Esophagus muscularis mucosa (tissue), 4 donors: ENCODE measurements at regions not wholly inside any gene's neighbourhood (a gene's known extent, or its start where the extent isn't known, plus 50 kb on each side); places are given as distances from the start of the nearest gene placed in this dataset.

Source experiments
- DNase-seq: peaks from one replicate; pipeline ENCODE4 v3.0.0-alpha.2; 2017; ENCODE audit errors: extremely low spot score
- H3K27ac ChIP-seq, 4 donors: fragments of 200-600 bp; sonication (generic); replicated peaks in 1 of 4; 1 replicate in 3 of 4; 2 replicates in 1 of 4; pipeline ENCODE4 v1.5.1; 2016 to 2019; ENCODE audit warnings: mild to moderate bottlenecking in 1 of 4
- H3K27me3 ChIP-seq, 4 donors: fragments of 200-600 bp; sonication (generic); one replicate each; pipeline versions ENCODE4 v1.5.1 to v1.6.0; 2016 to 2019
- H3K36me3 ChIP-seq, 4 donors: fragments of 200-600 bp; sonication (generic); one replicate each; pipeline ENCODE4 v1.5.1; 2016 to 2019
- H3K4me1 ChIP-seq, 4 donors: fragments of 200-600 bp; sonication (generic); one replicate each; pipeline ENCODE4 v1.5.1; 2016 to 2019
- H3K4me3 ChIP-seq, 4 donors: fragments of 200-600 bp; sonication (generic); 1 replicate in 2 of 4; 2 replicates in 2 of 4; pipeline ENCODE4 v1.5.1; 2016 to 2019; ENCODE audit warnings: mild to moderate bottlenecking in 4 of 4, moderate library complexity in 1 of 4
- H3K9me3 ChIP-seq, 4 donors: fragments of 200-600 bp; sonication (generic); 1 replicate in 3 of 4; 2 replicates in 1 of 4; pipeline ENCODE4 v1.5.1; 2016 to 2019
- EP300 ChIP-seq: sonication (generic); formaldehyde crosslinking; IDR thresholded peaks from one replicate; pipeline ENCODE4 v1.6.1; 2017; ENCODE audit warnings: antibody characterized with exemption
- POLR2A ChIP-seq: fragments of 450-650 bp; IDR thresholded peaks from one replicate; pipeline ENCODE4 v1.6.1; 2017; ENCODE audit warnings: antibody characterized with exemption, moderate library complexity, mild to moderate bottlenecking, low read depth
- POLR2AphosphoS5 ChIP-seq, 2 donors: sonication (generic); formaldehyde crosslinking; IDR thresholded peaks; one replicate each; pipeline ENCODE4 v1.6.1; 2017; ENCODE audit warnings: antibody characterized with exemption in 2 of 2
- WGBS: methylation state at CpG from one replicate; pipeline ENCODE4 v1.1.5; 2018; 5-methylcytosine and 5-hydroxymethylcytosine counted together
- intact Hi-C: fragments of 100-400 bp; cut with DNase I; formaldehyde crosslinking; loops from one replicate; pipeline ENCODE4 v1.15.1; 2023
- TF ChIP-seq, protein P1 (sequence below), 3 experiments: fragments of 200-600 bp in 2 of 3; fragments of 450-650 bp in 1 of 3; sonication (generic) in 2 of 3; IDR thresholded peaks; one replicate each; pipeline ENCODE4 v1.5.1; 2017 to 2019; ENCODE audit warnings: antibody characterized with exemption in 3 of 3, mild to moderate bottlenecking in 2 of 3, moderate library complexity in 1 of 3

DNA sequence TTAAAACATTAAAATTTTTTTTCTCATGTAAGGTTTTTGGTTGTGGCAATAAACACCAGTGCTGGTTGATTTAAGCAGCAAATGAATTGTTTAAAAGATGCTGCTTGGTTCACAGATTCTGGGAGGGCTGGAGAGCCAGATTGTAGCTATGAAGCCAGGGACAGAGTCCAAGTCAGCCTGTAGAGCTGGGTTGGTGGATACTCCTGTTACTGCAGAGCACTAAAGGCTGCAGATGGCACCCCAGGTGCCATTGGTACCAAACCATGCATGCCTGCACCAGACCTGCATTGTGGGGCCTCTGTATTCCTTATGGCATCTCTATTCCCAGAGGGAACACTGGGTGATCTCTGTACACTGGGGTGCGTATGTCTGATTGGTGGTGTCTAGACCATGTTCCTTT, 113.3 kb downstream of the SNAPC1 start:
- H3K9me3 ChIP-seq: peaks cover 0 to 3% (median 1%) of the 10 kb centered on the region in 4 donors
- no peak overlapping the region for H3K27ac ChIP-seq
- TF ChIP-seq, protein P1, sequence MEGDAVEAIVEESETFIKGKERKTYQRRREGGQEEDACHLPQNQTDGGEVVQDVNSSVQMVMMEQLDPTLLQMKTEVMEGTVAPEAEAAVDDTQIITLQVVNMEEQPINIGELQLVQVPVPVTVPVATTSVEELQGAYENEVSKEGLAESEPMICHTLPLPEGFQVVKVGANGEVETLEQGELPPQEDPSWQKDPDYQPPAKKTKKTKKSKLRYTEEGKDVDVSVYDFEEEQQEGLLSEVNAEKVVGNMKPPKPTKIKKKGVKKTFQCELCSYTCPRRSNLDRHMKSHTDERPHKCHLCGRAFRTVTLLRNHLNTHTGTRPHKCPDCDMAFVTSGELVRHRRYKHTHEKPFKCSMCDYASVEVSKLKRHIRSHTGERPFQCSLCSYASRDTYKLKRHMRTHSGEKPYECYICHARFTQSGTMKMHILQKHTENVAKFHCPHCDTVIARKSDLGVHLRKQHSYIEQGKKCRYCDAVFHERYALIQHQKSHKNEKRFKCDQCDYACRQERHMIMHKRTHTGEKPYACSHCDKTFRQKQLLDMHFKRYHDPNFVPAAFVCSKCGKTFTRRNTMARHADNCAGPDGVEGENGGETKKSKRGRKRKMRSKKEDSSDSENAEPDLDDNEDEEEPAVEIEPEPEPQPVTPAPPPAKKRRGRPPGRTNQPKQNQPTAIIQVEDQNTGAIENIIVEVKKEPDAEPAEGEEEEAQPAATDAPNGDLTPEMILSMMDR (IDR thresholded peaks at IDR 0.05): no peak
- no peak for TF ChIP-seq POLR2AphosphoS5 (IDR thresholded peaks at IDR 0.05)
- TF ChIP-seq POLR2A: no peak
- no peak for TF ChIP-seq EP300
- intact Hi-C loops: no loop called here
- no peaks in the 10 kb centered on the region for H3K4me1 ChIP-seq
- no peaks in the 10 kb centered on the region for H3K27me3 ChIP-seq
- no peak for DNase-seq
- no peak overlapping the region for H3K4me3 ChIP-seq
- no CpG with 5 or more reads among the region's 1 CpG for WGBS
- no peaks in the 10 kb centered on the region for H3K36me3 ChIP-seq

DNA sequence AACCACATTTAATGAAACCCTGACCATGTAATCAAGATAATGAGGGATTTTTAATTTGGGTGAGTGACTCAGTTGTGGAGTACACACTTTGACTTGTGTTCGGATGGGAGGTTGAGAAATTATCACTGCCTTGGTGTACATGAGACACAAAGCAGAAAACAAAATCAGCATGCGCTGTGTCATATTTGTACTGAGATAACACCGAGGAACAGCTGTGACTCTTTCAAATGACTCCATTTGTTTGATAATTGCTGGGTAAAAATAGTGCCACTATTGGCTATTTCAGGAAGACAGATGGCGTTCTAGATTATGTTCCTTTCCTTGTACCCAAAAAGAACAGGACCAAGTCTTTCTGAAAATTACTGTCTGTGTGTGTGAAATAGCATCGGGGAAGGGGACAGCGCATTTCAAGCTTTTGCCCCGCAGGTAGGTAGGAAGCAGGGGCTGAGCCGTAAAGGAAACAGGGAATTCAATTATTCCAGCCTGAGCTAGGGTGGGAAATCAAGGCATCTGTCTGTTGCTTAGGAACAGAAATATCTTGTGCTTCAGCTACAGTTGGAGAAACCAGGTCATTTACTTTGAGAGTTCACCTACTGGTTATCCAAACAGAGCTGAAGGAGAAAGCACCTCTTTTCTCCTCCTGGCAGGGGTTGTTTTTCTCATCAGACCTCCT, 114.3 kb downstream of the SNAPC1 start:
- intact Hi-C loops: no loop called here
- Histone ChIP-seq H3K36me3 (no peaks in the 10 kb centered on the region), H3K4me3 (no peak overlapping the region), H3K4me1 (no peaks in the 10 kb centered on the region), H3K27me3 (no peaks in the 10 kb centered on the region), H3K27ac (no peak overlapping the region), H3K9me3 (no peaks in the 10 kb centered on the region)
- TF ChIP-seq POLR2A (no peak), EP300 (no peak), POLR2AphosphoS5 (IDR thresholded peaks at IDR 0.05) (no peak)
- TF ChIP-seq, protein P1 (IDR thresholded peaks at IDR 0.05): no peak
- no peak for DNase-seq
- WGBS: 69% methylated on average over 8 of the region's 8 CpGs

DNA sequence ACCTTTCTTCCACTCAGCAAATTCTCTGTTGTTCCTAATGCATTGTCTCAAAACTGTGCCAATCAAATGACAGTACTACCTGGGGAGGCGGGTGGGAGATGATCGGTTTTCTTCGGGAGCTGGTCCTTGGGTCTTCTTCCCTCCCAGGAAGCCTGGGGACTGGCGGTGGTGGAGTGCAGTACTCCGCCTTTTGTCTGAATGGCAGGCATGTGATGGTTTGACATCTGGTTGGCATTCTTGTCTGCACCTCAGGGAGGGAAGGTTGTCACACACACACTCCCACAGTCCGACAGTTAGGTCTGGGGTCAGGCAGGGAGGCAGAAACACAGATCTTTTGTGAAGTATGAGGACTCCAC, 114.8 kb downstream of the SNAPC1 start:
- Histone ChIP-seq H3K36me3 (no peaks in the 10 kb centered on the region), H3K4me1 (no peaks in the 10 kb centered on the region), H3K27ac (no peak overlapping the region), H3K27me3 (no peaks in the 10 kb centered on the region), H3K4me3 (no peak overlapping the region), H3K9me3 (no peaks in the 10 kb centered on the region)
- TF ChIP-seq EP300 (no peak), POLR2AphosphoS5 (IDR thresholded peaks at IDR 0.05) (no peak), POLR2A (no peak)
- TF ChIP-seq, protein P1 (IDR thresholded peaks at IDR 0.05): no peak
- intact Hi-C loops: no loop called here
- WGBS: 79% methylated on average over 5 of the region's 6 CpGs
- no peak for DNase-seq

DNA sequence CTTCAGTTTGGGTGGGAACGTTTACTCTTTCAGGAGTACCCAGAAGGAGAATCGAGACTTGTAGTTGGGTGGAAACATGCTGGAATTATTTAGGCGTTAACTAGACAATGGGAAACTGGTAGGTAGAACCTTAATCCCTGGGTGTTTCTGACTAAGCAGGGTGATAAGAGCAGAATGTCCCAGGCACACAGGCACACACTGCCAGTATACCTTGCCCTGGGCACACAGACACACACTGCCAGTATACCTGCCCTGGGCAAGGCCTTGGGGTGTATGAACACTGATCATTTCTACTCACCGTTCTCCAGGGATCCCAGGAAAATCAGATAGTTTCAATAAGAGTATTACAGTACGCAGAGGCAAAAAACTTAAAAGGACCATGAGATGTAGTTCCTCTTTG, 115.5 kb downstream of the SNAPC1 start:
- H3K9me3 ChIP-seq: no peaks in the 10 kb centered on the region
- H3K36me3 ChIP-seq: no peaks in the 10 kb centered on the region
- no peak for DNase-seq
- no peak for TF ChIP-seq POLR2A
- no peak for TF ChIP-seq EP300
- TF ChIP-seq, protein P1 (IDR thresholded peaks at IDR 0.05): no peak
- no peak for TF ChIP-seq POLR2AphosphoS5 (IDR thresholded peaks at IDR 0.05)
- H3K4me3 ChIP-seq: no peak overlapping the region
- H3K27ac ChIP-seq: no peak overlapping the region
- H3K27me3 ChIP-seq: no peaks in the 10 kb centered on the region
- no peaks in the 10 kb centered on the region for H3K4me1 ChIP-seq
- intact Hi-C loops: no loop called here
- 79% methylated on average over 5 of the region's 5 CpGs for WGBS

DNA sequence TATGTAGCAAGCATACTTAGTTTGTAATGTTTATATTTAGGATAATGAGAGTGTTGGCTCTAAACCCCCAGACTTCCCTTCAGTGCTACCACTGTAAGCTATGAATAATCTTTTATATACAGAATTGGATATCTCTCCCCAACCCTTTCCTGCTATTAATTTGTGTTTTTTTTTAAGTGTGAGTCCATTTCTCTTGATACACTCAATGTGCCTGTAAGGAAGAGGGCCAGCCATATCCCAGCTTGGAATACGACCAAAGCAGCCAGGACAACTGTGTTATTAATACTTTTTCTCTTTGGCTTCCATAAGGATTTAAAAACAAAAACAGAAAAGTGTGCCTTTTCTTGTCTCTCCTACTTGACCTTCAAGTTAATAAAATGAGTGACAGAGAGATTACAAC, 116.7 kb downstream of the SNAPC1 start:
- H3K4me3 ChIP-seq: no peak overlapping the region
- H3K36me3 ChIP-seq: no peaks in the 10 kb centered on the region
- no peaks in the 10 kb centered on the region for H3K9me3 ChIP-seq
- H3K27ac ChIP-seq: no peak overlapping the region
- intact Hi-C loops: no loop called here
- 60% methylated on average over 1 of the region's 1 CpG for WGBS
- TF ChIP-seq, protein P1 (IDR thresholded peaks at IDR 0.05): no peak
- TF ChIP-seq POLR2A (no peak), EP300 (no peak), POLR2AphosphoS5 (IDR thresholded peaks at IDR 0.05) (no peak)
- no peaks in the 10 kb centered on the region for H3K4me1 ChIP-seq
- no peaks in the 10 kb centered on the region for H3K27me3 ChIP-seq
- DNase-seq: no peak
